ENCODE measurements at regions not wholly inside any gene's neighbourhood (a gene's known extent, or its start where the extent isn't known, plus 50 kb on each side); places are given as distances from the start of the nearest gene placed in this dataset.

DNA sequence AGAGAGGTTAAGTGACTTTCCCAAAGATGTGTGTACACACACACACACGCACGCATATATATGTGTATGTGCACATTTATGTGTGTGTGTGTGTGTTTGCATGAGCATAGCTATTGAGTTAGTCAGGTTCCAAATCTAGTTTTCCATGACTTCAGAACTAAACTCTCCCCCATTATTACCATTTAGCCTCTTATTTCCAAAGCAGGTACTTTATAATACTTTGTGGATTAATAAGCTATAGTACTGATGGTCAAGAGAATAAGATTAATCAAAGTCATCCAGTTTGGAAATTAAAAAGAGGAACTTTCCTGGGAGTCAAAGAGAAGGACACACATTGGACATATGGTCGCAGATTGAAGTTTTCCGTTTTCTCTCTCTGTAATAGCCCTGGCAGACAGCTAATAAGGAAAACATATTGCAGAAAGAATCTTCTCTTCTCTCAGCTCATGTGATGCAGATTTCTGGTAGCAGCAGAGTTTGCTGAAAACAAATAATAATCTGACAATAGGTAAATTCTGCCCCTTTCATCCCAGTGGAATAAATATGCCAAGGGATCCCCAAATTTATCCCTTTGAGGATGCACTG lies 410.9 kb upstream of the TCF4 start:
- no peak for TF ChIP-seq POLR2A (IDR thresholded peaks at IDR 0.05)
- TF ChIP-seq, protein P1, sequence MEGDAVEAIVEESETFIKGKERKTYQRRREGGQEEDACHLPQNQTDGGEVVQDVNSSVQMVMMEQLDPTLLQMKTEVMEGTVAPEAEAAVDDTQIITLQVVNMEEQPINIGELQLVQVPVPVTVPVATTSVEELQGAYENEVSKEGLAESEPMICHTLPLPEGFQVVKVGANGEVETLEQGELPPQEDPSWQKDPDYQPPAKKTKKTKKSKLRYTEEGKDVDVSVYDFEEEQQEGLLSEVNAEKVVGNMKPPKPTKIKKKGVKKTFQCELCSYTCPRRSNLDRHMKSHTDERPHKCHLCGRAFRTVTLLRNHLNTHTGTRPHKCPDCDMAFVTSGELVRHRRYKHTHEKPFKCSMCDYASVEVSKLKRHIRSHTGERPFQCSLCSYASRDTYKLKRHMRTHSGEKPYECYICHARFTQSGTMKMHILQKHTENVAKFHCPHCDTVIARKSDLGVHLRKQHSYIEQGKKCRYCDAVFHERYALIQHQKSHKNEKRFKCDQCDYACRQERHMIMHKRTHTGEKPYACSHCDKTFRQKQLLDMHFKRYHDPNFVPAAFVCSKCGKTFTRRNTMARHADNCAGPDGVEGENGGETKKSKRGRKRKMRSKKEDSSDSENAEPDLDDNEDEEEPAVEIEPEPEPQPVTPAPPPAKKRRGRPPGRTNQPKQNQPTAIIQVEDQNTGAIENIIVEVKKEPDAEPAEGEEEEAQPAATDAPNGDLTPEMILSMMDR (IDR thresholded peaks at IDR 0.05 in 4 of 5, conservative IDR thresholded peaks at IDR 0.05 in 1 of 5): no peak

All from gastrocnemius medialis (tissue), 4 donors.